Stimulated activated CD4-positive, alpha-beta T cell treated with anti-CD3 and anti-CD28 coated beads, TNF-alpha, amount 100 ng/mL, for 48 hours (primary cell): ENCODE measurements at regions not wholly inside any gene's neighbourhood (a gene's known extent, or its start where the extent isn't known, plus 50 kb on each side); places are given as distances from the start of the nearest gene placed in this dataset.
"Not testable (repeated sequence)": the region's sequence is repeated elsewhere in the genome, so short reads cannot be mapped to it uniquely, and the experiment has no call there.

Experiments
- DNase-seq, 3 donors: peaks; one replicate each; pipeline ENCODE4 v3.0.0-alpha.2; 2020; ENCODE audit warnings: low read depth in 3 of 3

DNA sequence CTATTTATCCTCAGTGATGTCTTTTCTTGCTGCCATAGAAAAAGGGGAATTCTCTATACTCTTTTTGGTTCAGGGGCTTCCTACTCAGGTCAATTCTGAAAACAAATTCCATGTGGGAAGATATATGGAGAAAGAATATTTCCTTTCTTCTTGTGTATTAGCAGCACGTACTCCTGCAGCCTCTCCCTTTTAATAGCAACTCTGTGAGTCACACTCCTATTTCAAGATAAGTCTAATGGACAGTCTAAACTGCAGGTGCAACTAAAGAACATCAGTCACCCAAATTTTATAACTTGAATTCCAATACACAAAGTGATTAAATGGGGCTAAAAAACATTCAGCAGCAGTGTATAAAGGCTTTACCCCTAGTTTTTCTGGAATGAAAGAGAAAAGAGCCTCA is 942.2 kb downstream of the CNTNAP5 start:
- DNase-seq = no peak

DNA sequence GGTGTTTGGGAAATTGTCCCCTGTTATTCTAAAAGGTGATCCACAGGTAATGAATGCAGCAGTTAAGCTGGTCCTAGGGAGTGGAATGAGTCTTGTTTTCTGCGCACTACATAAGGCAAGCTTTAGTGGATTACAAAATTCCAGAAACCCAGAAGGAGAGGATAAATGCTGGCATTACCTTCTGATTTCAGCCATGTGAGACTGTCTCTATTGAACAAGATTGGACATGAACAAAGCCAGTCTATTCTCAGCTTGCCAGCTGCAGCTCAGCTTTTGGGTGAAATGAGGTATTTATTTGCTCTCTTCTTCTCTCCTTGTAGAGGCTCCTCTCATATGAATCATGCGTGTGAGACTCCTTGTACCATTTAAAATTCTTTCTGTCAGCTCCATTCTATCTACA is 944.9 kb downstream of the CNTNAP5 start:
- no peak for DNase-seq

DNA sequence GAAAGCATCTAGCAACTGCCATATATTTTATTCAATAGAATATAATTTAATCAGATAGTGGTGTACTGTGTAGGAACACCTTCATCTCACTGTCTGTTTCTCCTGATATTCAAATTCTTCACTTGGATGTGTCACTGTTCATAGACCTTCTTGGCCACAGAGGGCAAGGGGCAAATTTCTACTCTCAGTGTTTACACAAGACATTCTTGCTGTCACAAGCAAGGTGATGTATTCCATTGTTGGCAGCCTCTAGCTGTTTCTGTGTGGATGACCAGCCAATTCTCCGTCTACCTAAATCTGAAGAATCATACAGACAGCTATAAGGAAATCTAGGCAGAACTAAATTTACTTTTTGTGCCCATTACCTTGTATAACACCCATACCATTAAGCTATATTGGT is 948.3 kb downstream of the CNTNAP5 start:
- no peak for DNase-seq

DNA sequence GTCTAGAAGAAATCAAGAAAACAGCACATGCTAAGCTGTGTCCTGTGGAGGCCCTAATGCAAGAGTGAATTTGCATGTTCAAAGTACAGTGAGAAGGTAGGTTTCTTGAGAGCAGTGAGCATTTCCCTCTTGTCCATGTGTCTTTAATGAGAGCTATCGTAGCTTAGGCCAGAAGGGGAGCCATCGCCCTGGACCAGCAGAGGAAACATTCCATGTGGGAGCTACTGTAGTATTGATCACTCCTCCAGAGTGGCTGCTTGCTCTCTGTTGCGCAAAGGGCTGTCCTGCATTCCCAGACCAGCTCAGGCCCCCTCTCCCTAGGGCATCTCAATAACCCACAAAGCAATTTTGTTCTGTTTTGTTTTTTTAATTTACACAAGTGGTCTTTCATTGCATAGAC is 950.1 kb downstream of the CNTNAP5 start:
- DNase-seq = no peak

DNA sequence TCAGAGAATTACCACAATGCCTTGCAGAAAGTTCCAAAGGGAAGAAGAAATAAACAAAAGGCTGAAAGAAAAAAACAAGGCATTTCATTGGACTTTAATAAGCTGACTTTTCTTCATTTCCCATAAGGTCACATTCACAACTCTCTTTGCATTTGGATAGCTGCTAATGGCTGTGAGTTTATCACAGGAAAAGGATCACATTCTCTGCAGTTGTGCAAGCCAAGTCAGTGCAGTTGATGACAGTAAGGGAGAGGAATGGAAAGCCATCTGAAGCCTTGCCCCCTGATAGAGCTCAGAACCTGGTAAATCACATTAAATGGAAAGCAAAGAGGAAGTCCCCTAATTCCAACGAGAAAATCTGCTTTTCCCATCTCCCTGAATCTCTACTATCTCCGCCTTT is 950.6 kb downstream of the CNTNAP5 start:
- no peak for DNase-seq

DNA sequence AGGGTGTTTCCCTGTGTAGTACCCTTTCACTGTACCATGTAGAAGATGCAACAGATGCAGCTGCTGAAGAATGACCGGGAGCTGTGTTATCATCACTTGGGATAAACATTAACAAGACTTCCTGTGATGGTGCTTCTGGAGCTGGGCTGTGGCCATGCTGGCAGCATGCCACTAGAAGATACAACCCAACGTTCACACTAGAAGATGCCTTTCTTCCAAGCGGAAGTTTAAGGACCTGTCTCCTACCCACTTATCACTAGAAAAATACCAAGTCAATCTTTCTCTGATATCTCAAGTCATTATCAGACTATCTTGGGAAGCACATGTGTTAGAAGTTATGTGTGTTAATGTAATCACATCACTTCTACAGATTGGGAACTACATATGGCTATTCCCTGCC is 953.5 kb downstream of the CNTNAP5 start:
- no peak for DNase-seq

DNA sequence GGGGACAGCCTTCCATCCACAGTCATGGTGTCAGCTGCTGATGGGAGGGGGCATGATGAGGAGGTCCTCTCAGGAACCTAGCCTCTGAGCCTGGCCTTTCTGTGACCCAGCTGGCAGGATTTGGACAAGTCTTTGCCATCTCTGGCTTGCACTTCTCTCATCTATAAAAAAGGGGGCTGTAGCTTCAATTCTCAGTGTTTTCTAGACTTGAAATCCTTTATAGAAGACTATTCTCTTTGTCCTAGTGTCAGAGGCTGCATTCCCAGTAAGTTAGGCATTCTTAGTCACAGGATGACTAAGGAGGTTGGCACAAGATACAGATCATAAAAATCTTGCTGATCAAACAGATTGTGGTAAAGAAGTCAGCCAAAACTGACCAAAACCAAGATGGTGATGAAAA is 958.5 kb downstream of the CNTNAP5 start:
- DNase-seq = no peak

DNA sequence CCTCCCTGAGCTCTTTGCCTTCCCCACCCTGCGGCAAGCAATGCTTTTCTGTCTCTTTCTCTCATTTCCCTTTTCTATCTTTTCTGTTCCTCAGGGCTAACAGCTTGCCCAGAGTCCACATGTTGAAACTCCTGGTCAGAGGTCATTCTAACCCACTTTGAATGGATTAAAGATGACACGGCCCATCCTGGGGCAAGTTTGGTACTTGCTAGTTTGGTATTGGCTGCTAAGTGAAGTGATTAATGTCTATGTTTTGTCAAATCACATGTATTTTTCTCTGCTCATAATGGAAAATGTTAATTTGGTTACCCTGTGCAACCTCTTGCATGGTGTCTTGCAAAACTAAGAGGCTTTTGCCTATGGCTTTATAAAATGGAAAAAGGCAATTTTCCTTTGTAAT is 960.2 kb downstream of the CNTNAP5 start:
- DNase-seq = no peak

DNA sequence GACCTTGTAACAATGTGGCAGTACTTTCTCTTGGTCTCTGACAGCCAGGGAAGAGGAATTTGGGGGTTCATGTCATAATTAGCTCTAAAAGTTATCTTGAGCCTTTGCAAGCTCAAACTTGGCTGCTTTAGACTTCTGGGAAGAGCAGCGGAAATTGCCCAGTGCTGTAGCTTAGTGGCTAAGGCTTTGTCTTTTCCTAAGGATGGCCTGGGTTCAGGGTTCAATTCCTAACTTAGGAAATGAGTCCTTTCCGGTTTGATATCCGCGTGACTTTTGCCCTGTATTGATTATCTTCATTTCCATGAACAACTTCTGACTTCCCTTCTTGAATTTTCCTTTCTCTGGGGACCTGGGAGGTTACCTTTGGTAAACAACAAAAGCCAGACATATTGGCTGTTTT is 961.0 kb downstream of the CNTNAP5 start:
- DNase-seq = no peak

DNA sequence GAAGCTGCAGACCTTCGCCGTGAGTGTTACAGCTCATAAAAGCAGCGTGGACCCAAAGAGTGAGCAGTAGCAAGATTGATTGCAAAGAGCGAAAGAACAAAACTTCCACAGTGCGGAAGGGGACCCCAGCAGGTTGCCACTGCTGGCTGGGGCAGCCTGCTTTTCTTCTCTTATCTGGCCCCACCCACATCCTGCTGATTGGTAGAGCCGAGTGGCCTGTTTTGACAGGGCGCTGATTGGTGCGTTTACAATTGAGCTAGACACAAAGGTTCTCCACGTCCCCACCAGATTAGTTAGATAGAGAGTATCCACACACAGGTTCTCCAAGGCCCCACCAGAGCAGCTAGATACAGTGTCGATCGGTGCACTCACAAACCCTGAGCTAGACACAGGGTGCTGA is 961.8 kb downstream of the CNTNAP5 start:
- DNase-seq = not testable (repeated sequence)

DNA sequence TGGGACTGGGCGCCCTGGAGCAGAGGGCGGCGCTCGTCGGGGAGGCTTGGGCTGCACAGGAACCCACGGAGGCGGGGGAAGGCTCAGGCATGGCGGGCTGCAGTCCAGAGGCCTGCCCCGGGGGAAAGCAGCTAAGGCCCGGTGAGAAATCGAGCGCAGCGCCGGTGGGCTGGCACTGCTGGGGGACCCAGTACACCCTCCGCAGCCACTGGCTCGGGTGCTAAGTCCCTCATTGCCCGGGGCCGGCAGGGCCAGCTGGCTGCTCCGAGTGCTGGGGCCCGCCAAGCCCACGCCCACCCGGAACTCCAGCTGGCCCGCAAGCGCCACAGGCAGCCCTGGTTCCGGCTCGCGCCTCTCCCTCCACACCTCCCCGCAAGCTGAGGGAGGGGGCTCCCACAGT is 962.3 kb downstream of the CNTNAP5 start:
- DNase-seq = not testable (repeated sequence)

DNA sequence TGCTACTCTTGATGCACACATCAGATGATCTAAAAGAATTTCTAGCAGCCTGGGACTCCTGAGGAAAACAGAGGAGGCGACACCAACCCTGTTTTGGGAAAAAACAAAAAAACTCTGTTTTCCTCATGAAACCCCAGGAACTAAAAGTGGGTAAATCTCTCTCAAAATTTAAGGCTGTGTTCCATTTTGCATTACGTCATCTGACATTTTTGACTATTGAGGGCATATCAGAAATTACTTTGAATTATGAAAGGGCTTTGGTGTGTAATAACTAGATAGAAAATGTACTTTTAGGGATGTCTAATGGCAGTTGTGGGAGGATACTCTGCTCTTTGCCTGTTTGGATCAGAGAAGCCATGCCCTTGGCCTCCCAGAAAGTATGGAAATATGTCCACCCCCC is 963.0 kb downstream of the CNTNAP5 start:
- DNase-seq = no peak

DNA sequence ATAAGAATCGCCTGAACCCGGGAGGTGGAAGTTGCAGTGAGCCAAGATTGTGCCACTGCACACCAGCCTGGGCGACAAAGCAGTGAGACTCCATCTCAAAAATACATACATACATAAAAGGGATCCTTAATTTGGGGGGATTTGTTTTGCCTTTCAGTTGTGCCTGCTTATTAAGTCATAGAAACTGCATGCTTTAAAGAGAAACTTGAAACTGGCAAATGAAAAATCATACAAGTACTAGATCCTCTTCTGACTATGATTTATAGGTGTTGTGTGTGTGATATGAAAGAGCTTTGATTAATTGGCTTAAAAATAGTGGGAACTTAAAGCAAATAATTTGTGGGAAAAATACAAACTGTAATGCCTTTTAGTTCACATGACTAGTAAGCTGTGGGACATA is 963.7 kb downstream of the CNTNAP5 start:
- no peak for DNase-seq

DNA sequence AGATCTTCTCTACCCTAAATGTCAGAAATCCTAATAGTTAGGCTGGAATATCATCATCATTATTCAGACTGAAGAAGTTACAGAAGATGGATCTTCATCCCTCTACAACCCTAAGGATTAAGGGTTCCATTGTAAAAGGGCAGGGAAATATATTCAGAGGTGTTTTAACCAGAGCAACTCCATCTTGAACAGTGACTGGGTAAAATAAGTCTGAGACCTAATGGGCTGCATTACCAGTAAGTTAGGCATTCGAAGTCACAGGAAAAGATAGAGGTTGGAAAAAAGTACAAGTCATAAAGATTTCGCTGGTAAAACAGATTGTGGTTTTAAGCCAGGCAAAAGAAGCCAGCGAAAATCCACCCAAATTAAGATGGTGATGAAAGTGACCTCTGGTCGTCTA is 968.7 kb downstream of the CNTNAP5 start:
- DNase-seq = no peak

DNA sequence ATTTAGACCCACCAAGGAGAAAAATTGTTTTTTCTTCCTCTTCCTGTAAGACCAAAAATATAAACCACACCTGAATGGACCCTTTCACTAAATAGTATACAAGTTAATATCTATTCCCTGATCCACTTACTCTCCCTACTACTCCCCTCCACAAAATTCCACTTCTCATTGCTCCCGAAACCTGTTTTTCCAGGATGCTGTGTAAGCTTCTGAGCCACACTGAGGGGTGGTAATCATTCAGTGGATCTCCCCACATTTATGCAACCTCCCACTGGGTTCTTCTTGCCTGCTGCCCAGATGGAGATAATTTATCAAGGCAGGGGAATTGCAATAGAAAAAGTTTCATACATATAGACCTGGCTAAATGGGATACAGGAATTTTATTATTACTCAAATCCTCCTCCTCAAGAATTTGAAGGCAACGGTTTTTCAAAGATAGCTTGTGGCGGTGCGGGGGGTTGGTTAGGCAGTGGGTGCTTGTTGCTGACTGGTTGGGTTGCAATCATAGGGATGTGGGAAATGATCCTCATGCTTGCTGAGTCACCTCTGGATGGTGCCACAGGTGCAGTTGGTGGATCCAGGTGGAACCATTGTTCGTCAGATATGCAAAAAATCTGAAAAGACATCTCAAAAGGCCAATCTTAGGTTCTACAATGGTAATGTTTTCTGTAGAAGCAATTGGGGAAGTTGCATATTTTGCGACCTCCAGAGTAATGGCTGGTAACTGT is 970.3 kb downstream of the CNTNAP5 start:
- DNase-seq = no peak

DNA sequence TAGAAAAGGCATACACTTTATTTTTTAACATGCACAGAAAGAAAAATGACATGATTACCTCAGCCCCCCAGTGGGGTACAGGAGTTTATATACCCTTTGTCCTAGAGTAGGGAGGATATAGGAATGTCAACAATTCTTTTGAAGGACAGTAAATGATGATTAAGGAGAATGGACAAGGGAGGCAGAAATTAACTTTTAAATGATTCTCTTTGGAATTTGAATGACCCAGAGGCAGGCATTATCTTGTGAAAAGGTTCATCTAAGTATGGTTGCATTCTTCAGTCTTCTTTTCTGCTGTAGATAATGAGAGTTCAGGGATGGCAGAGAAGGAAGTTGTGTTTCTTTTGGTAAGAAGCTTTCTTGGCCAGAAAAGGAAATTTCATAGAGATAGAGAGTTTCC is 971.3 kb downstream of the CNTNAP5 start:
- no peak for DNase-seq

DNA sequence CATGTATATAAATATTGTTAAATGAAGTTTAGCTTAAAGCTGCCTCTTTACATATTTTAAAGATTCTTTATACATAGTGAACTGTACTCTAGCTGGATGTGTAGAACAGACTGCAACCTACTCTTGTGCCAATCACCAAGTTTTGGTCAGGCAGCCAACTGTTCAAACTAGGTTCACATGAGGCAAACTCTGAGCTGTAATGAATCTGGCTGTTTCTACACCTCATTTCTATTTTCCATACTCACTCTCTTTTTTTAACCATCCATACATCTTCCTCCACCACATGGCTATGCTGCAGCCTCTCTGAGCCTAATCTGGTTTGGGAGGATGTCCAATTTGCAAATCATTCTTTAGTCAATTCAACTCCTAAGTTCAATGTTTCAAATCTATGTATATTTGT is 974.8 kb downstream of the CNTNAP5 start:
- no peak for DNase-seq

DNA sequence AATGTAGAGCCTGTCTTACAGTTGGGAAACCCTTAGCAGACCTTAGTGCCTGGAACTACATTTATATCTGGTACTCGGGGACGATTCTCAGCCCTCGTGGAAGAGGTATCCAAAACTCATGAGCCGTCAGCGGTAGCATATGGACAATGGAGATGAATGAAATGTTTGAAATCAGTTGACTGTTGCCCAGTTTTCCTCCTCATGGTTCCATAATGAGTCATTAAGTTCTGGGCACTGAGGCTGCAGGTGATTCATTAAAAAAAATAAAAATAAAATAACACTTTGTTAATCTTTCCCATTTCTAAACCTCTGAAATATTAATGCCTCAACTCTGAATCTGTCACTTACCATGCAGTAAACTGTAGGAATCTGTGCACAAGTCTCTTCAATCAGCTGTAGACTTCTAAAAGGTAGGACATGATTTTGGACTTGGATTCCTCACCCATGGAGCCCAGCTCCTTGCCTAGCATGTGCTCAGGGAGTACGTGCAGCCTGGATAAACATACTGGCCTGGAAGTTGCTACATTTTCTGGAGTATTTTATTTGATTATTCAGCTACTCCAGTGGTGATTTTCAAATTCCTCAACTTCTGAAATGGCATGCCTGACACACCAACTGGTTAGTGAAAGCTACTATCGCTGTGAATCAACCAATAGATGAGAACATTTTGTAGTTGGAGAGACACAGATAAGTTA is 979.2 kb downstream of the CNTNAP5 start:
- no peak for DNase-seq

DNA sequence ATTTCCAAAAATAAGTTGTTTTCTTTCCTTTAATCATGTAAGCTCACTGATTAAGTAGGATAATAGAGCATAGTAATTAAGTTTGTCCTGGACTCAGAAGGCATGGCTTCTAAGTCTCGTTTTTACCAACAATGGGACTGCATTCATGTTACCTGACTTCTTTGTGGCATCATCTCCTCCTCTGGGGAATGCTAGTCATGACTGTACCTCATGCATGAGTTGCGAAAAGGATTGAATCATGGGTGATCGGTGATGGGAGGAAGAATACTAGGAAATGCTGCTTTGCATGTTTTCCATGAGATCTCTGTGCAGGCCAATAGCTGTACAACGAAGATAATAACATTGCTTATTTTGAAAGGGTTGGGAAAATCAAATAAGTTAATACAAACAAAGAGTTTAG is 981.6 kb downstream of the CNTNAP5 start:
- DNase-seq = no peak

DNA sequence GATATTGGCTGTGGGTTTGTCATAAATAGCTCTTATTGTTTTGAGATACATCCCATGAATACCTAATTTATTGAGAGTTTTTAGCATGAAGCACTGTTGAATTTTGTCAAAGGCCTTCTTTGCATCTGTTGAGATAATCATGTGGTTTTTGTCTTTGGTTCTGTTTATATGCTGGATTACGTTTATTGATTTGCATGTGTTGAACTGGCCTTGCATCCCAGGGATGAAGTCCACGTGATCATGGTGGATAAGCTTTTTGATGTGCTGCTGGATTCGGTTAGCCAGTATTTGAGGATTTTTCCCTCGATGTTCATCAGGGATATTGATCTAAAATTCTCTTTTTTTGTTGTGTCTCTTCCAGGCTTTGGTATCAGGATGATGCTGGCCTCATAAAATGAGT is 1003.6 kb downstream of the CNTNAP5 start:
- DNase-seq = not testable (repeated sequence)

DNA sequence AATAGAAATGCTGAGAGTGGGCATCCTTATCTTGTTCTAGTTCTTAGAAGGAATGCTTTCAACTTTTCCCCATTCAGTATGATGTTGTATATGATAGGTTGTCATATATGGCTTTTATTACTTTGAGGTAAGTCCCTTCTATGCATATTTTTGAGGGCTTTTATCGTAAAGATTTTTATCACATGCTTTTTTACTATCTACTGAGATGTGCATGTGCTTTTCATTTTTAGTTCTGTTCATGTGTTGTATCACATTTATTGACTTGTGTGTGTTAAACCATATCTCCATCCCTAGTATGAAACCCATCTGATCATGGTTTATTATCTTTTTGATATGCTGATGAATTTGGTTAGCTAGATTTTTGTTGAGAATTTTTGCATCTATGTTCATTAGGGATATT is 1008.8 kb downstream of the CNTNAP5 start:
- DNase-seq = no peak

DNA sequence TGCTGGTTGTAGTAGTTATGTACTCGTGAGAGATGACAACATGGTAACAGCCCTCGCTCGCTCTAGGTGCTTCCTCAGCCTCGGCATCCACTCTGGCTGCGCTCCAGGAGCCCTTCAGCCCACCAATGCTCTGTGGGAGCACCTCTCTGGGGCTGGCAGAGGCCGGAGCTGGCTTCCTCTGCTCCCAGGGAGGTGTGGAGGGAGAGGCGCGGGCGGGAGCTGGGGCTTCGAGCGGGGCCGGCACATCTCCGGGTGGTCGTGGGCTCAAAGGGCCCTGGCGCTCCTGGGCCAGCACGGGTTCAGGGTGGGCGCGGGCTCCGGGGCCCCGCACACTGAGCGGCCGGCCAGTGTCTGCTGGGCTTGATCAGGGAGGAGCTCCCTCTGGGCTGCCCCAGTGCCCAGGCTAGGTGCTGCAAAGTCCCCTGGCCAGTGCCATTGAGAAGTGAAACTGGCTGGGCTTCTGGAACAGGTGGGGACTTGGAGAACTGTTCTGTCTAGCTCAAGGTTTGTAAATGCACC is 1012.1 kb downstream of the CNTNAP5 start:
- DNase-seq = no peak

DNA sequence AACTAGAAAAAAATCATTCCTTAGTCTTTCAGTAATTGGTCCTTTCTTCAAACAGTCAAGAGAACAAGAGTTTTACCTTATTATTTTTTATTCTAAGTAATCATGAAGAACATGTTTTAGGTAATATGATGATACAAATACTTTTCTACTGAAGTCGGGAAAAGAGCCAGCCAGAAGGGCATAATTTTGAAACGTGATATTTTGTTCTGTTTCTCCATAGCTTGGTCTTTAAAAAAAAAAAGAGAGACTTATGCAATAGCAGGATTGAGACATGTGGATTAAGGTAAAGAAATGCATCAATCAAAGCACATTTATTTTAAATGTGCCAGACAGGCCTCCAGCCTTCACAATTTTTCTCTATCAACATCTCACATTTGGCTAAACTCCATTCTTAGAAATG is 1016.8 kb downstream of the CNTNAP5 start:
- DNase-seq = no peak

DNA sequence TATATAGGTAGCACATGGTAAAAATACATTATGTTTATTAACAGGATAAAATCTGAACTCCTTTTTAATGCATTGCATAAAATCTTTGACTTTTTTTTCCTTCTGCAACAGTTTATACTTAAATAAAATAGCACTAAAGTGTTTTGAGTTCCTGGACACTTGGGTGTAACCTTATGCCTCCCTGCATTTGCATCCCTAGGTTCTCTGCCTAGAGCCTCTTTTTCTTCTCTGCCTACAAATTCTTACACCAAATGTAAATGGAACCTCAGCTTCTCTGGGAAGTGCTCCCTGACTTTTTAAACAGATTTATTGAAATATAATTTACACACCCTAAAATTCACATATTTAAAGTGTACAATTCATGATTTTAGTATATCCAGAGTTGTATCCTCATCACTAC is 1017.6 kb downstream of the CNTNAP5 start:
- no peak for DNase-seq
